ENCODE measurements at regions not wholly inside any gene's neighbourhood (a gene's known extent, or its start where the extent isn't known, plus 50 kb on each side); places are given as distances from the start of the nearest gene placed in this dataset.

GRCh38 chr4:125132729-125133128 is 182.0 kb upstream of the FAT4 start:
- no peak for DNase-seq

GRCh38 chr4:125131891-125132680 is 182.7 kb upstream of the FAT4 start:
- no peak for DNase-seq

DNA sequence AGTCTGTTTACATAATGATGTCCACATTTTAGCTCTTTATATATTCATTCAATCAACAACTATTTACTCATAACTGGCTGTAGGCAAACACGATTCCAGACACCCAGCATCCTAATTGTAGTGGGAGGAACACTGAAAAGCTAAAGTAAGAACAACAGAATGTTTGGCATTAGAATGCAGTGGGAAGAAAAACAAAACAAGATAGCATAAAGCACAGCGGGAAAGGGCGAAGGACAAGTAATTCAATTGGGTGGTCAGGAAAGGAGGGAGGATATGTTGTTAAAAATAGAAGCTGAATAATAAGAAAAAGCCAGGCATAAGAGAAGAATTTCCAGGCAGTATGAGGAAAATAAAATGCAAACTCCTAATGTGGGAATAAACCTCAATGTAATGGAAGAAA is 189.5 kb upstream of the FAT4 start:
- no peak for DNase-seq

- DNase-seq, result no peak
Measured at GRCh38 chr4:125123570-125124109, 191.1 kb upstream of the FAT4 start.

DNA sequence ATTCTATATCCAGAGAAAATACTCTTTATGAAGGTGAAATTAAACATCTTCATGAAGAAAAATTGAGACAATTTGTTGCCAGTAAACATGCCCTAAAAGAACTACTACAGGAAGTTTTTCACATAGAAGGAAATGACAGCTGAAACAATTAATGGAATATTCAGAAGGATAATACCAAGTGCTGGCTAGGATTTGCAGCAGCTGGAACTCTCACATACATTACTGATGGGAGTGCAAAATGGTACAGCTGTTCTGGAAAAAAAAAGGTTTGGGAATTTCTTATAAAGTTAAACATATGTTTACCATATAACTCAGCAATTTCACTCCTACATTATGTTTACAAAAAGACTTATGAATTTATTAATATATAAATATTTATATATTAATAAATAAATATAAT is 193.2 kb upstream of the FAT4 start:
- DNase-seq, result no peak

DNA sequence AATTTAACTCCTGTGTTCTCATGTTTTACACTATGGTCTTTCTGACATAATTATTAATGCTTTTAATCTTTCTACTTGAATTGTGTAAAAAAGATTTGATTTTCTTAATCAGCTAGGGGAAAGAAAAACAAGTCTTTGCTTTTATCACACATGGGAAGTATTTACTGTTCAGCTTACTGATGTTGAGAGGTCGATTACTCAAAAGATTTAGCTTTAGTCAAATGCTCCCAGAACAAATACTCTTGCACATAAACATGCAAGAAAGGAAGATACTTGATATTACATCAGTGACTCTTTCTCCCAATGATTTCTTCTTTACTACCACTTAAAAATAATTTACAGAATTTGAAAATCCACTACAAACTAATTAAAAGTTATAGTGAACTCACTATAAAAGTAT is 198.3 kb upstream of the FAT4 start:
- DNase-seq, result no peak

DNA sequence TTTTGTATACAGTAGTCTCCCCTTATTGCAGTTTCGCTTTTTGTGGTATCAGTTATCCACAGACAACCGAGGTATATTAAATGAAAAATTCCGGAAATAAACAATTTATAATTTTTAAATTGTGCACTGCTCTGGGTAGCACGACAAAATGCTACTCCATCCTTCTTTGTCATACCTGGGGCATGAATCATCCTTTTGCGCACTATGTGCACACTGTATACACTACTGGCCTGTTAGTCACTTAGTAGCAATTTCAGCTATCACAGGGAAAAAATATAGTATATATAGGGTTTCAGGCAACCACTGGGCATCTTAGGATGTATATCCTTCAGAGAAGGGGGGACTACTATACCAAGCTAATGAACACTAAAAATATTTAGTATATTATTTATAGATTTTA is 198.8 kb upstream of the FAT4 start:
- DNase-seq, result no peak

DNA sequence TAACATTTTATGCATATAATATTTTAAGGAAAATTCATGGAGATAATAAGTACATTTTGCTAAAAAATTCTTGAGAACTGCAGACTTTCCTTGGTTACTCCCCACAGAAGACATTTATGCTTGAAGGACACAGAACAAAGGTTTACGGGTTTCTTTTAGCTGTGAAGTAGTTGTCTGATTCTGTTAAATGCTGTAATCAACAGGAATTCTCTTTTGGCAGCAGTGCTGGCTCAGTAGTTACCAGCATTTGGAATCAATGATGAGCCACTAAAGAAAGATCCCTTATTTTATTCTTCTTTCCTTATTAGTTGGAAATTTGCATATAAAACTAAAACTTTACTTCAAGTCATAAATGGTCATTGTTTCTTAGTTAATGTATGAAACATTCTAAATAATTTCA is 199.3 kb upstream of the FAT4 start:
- no peak for DNase-seq

GRCh38 chr4:125112536-125112935 is 202.2 kb upstream of the FAT4 start:
- DNase-seq, result no peak

DNA sequence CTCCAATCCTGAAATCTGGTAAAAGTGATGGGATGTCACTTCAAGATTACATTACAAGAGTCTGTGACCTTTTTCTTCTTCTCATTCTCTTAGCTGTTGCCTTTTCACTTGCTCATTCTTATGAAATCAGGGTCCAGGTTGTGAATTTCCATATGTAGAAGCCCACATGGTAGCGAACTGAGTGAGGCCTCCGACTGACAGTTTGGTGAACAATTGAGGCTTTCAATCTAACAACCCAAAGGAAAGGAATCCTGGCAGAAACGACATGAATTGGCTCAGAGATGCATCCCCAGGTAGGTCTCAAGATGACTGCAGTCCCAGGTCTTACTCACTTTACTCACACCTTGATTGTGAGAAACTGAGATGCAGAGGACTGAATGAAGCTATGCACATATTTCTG is 203.4 kb upstream of the FAT4 start:
- DNase-seq, result no peak

GRCh38 chr4:125105561-125105960 is 209.2 kb upstream of the FAT4 start:
- DNase-seq, result no peak

- DNase-seq, result no peak
Measured at GRCh38 chr4:125104616-125105015, 210.1 kb upstream of the FAT4 start.

GRCh38 chr4:125101719-125102118 is 213.0 kb upstream of the FAT4 start:
- DNase-seq, result no peak

DNA sequence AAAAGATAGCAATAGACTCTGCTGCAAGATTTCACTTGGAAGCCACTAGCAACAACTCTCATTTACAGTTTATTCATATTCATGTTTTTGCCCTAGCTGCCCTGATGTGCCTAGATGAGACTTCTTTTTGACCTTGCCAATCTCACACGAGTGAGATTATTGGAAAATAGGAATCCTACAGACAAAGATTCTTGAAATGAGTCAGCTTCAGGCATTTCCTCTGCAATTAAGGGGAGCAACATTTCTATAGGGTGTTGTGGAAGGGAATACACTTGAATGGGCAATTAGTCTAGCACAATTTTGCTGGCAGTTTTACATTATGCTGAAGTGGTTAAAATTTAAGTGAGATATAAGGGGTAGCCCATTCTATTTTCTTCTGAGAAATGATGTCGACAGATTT is 217.0 kb upstream of the FAT4 start:
- no peak for DNase-seq

GRCh38 chr4:125096662-125097061 is 218.1 kb upstream of the FAT4 start:
- DNase-seq, result no peak

GRCh38 chr4:125091541-125091940 is 223.2 kb upstream of the FAT4 start:
- no peak for DNase-seq

DNA sequence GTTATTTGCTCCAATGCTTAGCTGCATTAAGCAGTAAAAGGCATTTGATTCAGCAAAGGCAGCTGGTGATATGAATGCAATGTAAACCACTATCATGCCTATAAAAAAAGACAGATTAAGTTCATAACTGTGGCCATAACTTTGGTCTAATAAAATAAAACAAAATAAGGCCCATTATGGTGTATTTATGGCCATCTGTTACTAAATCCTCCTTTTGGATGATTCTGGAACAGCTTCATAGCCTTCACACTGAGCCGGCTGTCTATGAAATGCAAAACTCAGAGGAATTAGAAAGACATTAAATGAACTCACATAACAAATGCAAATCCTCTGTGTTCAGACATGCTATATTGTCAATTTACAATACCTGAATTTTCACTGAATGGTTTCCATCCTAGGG is 223.7 kb upstream of the FAT4 start:
- DNase-seq, result no peak

DNA sequence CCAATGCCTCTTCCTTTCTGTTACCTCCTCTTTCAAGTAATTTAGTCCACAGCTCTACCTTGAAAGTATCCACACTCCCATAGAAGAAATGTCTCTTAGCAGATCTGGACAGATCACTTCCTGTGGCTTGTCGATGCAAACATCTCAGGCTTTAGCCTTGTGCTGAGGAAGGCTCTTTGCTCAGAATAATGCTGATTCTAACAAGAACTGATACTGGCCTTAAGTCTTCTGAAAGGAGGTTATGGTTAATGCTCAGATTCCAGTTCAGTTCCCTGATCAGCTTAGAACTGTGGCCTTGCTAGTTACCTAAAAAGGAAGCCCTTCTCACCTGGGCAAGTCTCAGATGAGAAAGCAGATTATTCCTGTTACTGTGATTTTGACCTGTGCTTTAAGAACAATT is 230.1 kb upstream of the FAT4 start:
- no peak for DNase-seq

DNA sequence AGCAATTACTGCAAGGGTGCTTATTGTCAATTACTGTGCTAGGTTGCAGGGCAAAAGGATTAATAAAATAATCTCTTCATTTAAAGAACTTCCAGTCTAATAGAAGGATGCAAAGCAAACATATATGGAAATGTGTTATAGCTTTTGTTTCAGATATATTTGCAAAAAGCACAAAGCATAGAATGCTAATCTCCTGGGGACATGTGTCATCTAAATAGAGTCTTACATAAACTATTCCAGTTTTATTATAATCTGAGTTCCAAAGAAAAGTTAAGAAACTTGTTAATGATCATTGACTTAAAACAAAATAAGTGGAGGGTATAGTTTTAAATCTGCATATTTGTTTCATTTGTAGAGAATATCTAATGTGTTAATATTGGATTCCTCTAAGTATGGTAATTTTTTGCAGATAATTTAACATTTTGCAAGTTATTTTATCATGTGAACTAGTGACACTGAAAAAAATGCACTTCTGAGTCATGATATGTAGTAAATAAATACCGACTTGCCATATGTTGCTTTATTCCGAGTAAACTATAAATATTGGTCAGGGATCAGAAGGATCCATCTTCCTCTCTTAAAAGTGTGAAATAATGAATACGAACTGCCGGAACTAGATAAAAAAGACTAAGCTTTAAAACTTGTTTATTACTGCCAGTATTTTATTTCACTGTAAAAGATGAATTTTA is 231.9 kb upstream of the FAT4 start:
- no peak for DNase-seq

DNA sequence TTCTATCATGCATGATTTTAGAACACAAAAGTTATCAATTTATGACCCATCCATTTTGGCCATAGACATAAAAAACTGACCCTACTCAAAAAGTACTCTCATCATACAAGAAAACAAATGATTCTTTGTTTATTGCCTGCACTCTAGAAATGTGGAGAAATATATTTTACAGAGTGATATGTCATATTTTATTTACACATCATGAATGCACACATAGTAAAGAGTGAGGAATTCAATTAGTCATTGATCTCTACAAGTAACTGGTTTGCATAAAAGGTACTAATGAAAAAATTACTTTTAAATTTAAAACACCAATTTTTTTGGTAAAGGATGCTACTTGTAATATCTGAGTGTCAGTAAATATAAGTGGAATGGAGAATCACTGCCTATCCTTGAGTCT is 242.5 kb upstream of the FAT4 start:
- DNase-seq, result no peak

DNA sequence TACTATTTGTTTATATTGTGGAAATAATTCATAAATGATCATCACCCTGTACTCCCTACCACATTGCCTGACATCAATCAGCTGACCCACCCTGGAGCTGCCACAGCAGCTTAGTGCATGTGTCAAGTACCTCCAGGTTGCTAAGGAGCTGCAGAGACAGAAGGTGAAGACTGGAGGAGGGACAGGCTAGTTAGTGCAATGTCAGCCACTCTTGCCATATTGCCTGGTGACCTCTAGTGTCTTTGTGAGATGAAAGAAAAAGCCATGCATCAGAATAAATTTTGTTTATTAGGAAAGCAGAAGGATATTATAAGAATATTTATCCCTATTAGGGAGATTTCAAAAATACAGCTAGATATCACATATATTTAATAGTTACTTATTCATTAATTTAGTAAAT is 243.9 kb upstream of the FAT4 start:
- DNase-seq, result no peak

- DNase-seq, result no peak
Measured at GRCh38 chr4:125062115-125063050, 252.4 kb upstream of the FAT4 start.

- DNase-seq, result no peak
Measured at GRCh38 chr4:125060376-125060775, 254.4 kb upstream of the FAT4 start.
